Activated CD4-positive, alpha-beta T cell treated with anti-CD3 and anti-CD28 coated beads, Interleukin-2, amount 10 ng/mL, durations not matched to agents 7 days and 5 days (primary cell): ENCODE measurements at regions not wholly inside any gene's neighbourhood (a gene's known extent, or its start where the extent isn't known, plus 50 kb on each side); places are given as distances from the start of the nearest gene placed in this dataset.
A peak's percentile ranks its signal among the peaks of the same experiment; 100 is the strongest.
"Not testable (repeated sequence)": the region's sequence is repeated elsewhere in the genome, so short reads cannot be mapped to it uniquely, and the experiment has no call there.

Experiments used
- CTCF ChIA-PET: fragments of 350-600 bp; sonication (Branson Sonifier 250); formaldehyde crosslinking; loops from one replicate; lab custom pipeline; 2021; ENCODE audit warnings: antibody characterized with exemption; lab: Charles Lee
- POLR2A ChIA-PET: fragments of 350-600 bp; sonication (Branson Sonifier 250); formaldehyde crosslinking; loops from one replicate; lab custom pipeline; 2021; ENCODE audit warnings: antibody characterized with exemption; lab: Charles Lee
- DNase-seq: peaks from one replicate; pipeline ENCODE4 v3.0.0-alpha.2; 2020
- H3K27ac Mint-ChIP-seq: one replicate; pipeline ENCODE4 v1.8.0; 2021; ENCODE audit warnings: mild to moderate bottlenecking, moderate library complexity, mixed read lengths
- H3K27me3 Mint-ChIP-seq: one replicate; pipeline ENCODE4 v1.8.0; 2021; ENCODE audit warnings: mixed read lengths
- H3K36me3 Mint-ChIP-seq: one replicate; pipeline ENCODE4 v1.8.0; 2021; ENCODE audit warnings: low read depth, mixed read lengths
- H3K4me1 Mint-ChIP-seq: one replicate; pipeline ENCODE4 v1.8.0; 2021; ENCODE audit warnings: mixed read lengths
- H3K4me3 Mint-ChIP-seq: one replicate; pipeline ENCODE4 v1.8.0; 2021; ENCODE audit warnings: mild to moderate bottlenecking, moderate library complexity, mixed read lengths
- H3K9me3 Mint-ChIP-seq: one replicate; pipeline ENCODE4 v1.8.0; 2021; ENCODE audit warnings: mixed read lengths

DNA sequence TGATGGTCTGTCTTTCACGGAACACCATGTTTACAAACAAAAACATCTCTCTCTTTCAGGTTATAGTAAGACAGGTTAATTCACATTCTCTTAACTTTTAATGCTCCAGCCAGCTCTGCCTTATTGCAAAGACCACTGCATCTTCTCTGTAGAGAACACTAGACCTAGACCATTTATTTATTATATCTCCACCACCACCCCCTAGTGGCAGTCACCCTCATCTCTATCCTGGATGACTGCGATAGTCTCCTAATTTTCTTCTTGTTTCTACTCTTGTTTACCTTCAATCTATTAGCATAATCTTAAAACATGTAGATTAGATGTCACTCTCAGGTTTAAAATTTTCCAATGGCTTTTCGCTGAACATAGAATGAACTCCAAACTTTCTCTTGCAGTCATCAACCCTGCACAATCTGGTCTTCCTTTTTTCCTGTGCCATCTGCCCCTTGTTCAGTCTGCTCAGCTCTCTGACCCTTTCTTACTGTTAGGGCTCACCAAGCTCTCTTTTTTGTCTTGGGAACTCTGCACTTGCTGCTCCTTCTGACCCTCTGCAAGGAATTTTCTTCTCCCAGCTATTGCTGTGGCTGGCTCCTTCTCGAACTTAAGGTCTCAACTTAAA lies 155.6 kb downstream of the SQOR start:
- Mint-ChIP-seq H3K27ac (no peak overlapping the region), H3K27me3 (peaks cover 11% of the 10 kb centered on the region), H3K9me3 (no peaks in the 10 kb centered on the region), H3K36me3 (no peaks in the 10 kb centered on the region), H3K4me3 (no peak overlapping the region), H3K4me1 (no peaks in the 10 kb centered on the region)
- peak; percentile 22 for DNase-seq
- CTCF ChIA-PET, result no interaction called here
- POLR2A ChIA-PET, result no interaction called here

DNA sequence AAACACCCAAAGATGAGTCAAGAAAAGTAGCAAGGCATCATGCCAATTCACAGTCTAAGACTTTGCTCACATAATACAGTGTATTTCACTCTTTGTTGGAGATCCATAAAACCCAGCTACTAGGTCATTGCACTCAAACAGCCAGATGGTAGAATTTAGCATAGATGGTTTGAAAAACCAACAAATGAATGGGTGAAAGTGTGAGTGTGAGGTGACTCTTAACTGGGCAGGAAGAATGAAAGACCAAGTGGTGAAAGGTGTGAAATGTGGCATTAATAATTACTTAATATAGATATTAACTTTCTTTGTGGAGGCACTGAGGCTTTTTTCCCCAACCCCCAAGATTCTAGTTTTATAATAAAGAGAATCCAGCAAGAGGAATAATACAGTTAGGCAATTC lies 159.5 kb downstream of the SQOR start:
- Mint-ChIP-seq H3K4me3 (no peak overlapping the region), H3K27me3 (peaks cover 11% of the 10 kb centered on the region), H3K27ac (no peak overlapping the region), H3K9me3 (no peaks in the 10 kb centered on the region), H3K4me1 (no peaks in the 10 kb centered on the region), H3K36me3 (no peaks in the 10 kb centered on the region)
- no peak for DNase-seq
- ChIA-PET CTCF (no interaction called here), POLR2A (no interaction called here)

DNA sequence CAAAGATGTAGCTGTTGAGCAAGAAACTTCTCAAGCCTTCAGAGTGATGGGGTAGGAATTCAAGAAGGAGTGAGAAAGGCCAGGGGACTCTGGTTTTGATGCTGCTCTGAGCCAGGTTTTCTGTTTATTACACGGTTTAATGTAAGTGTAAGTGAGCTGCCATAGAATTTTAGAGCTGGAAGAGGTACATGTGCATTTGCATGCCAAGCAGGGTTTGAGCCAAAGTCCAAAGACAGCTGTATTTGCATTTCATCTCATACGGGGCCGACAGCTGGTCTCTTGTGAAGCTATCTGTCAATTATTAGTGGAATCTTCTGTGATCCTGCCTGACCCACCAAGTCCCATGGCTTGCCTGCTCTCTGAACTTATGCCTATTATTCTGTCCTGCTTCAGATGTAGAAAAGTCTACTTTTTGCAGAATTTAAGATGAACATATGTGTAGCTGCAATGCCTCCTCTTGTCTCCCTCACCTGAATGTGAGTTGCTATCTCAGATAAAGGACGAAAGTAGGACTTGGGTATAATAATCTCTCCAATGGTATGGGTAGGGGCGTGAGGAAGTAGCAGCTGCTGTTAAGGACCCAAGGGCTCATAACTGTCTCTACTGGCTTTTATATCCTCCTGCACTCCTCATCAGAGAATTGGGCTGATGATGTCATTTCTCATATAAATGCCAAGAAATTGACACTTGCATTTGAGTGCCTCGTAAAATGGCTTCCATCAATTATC lies 160.0 kb downstream of the SQOR start:
- Mint-ChIP-seq H3K36me3 (no peaks in the 10 kb centered on the region), H3K27ac (no peak overlapping the region), H3K4me3 (no peak overlapping the region), H3K27me3 (peaks cover 11% of the 10 kb centered on the region), H3K4me1 (no peaks in the 10 kb centered on the region), H3K9me3 (no peaks in the 10 kb centered on the region)
- ChIA-PET POLR2A (no interaction called here), CTCF (interaction anchor here (0.7 kb wide), 1 partner anchor 303 kb away, joined by 3 read pairs; no protein-coding TSS in a partner anchor)
- no peak for DNase-seq

DNA sequence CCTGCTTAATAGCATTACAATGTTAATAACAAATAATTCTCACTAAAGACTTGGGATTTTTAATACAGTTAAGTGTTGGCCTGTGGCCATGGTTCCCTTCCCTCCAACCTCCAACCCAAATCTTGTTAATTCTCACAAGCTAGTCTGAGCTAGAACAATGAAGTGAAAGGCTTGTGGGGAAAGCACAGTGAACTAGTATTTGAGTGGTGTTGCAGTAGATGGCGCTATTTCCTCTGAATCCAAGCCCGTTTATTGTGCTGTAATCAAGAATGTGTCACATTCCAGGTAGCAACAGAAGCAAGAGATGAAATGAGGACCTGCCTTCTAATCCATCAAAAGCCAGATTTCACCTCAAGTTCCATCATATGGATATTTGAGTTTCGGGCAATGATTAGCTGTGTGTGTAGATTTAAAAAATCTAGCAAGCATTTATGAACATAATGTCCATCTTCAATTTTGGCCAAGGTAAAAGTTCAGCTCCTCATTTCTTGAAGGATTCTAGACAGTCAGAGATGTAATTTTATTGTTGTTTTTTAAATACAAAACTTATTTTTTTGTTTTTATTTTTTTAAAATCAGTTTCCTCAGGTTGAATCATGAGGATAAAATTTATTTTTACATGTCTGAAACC lies 160.7 kb downstream of the SQOR start:
- Mint-ChIP-seq H3K36me3 (no peaks in the 10 kb centered on the region), H3K4me1 (no peaks in the 10 kb centered on the region), H3K27ac (no peak overlapping the region), H3K27me3 (peaks cover 11% of the 10 kb centered on the region), H3K4me3 (no peak overlapping the region), H3K9me3 (no peaks in the 10 kb centered on the region)
- POLR2A ChIA-PET, result no interaction called here
- DNase-seq, result peak; percentile 25
- CTCF ChIA-PET, result interaction anchor here (0.7 kb wide), 2 partner anchors 81 to 302 kb away, joined by 3 read pairs; no protein-coding TSS in a partner anchor

GRCh38 chr15:45796433-45796832 lies 161.6 kb downstream of the SQOR start:
- H3K9me3 Mint-ChIP-seq, result no peaks in the 10 kb centered on the region
- ChIA-PET CTCF (interaction anchor here (0.7 kb wide), 1 partner anchor 81 kb away, joined by 3 read pairs; no protein-coding TSS in a partner anchor), POLR2A (no interaction called here)
- H3K27ac Mint-ChIP-seq, result no peak overlapping the region
- H3K4me1 Mint-ChIP-seq, result no peaks in the 10 kb centered on the region
- peaks cover 11% of the 10 kb centered on the region for H3K27me3 Mint-ChIP-seq
- no peaks in the 10 kb centered on the region for H3K36me3 Mint-ChIP-seq
- no peak overlapping the region for H3K4me3 Mint-ChIP-seq
- DNase-seq, result no peak

GRCh38 chr15:45799508-45799907 lies 164.7 kb downstream of the SQOR start:
- POLR2A ChIA-PET, result no interaction called here
- peaks cover 2% of the 10 kb centered on the region for H3K27me3 Mint-ChIP-seq
- CTCF ChIA-PET, result no interaction called here
- DNase-seq, result no peak
- H3K36me3 Mint-ChIP-seq, result no peaks in the 10 kb centered on the region
- no peaks in the 10 kb centered on the region for H3K9me3 Mint-ChIP-seq
- no peaks in the 10 kb centered on the region for H3K4me1 Mint-ChIP-seq
- no peak overlapping the region for H3K27ac Mint-ChIP-seq
- H3K4me3 Mint-ChIP-seq, result no peak overlapping the region

DNA sequence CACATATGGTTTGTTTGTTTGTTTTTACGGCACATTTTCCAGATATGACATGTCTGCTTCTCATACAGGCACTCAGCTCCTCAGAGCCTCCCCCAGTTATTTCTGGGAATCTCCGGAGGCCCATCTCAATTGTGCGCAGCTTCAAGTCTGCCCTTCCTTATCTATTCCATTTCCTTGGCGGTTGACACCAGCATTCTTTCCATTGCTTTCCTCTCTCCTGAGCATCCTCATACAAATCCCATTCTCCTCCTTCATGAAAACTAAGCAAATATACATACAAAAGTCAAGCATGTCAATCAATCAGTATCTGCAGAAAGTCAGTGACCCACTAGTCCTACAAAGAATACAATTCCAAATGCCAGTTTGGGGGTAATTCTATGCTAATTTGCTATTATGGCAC lies 166.7 kb downstream of the SQOR start:
- no peak overlapping the region for H3K4me3 Mint-ChIP-seq
- DNase-seq, result no peak
- H3K36me3 Mint-ChIP-seq, result no peaks in the 10 kb centered on the region
- H3K9me3 Mint-ChIP-seq, result no peaks in the 10 kb centered on the region
- POLR2A ChIA-PET, result no interaction called here
- peaks cover 2% of the 10 kb centered on the region for H3K27me3 Mint-ChIP-seq
- CTCF ChIA-PET, result no interaction called here
- H3K27ac Mint-ChIP-seq, result no peak overlapping the region
- H3K4me1 Mint-ChIP-seq, result no peaks in the 10 kb centered on the region

DNA sequence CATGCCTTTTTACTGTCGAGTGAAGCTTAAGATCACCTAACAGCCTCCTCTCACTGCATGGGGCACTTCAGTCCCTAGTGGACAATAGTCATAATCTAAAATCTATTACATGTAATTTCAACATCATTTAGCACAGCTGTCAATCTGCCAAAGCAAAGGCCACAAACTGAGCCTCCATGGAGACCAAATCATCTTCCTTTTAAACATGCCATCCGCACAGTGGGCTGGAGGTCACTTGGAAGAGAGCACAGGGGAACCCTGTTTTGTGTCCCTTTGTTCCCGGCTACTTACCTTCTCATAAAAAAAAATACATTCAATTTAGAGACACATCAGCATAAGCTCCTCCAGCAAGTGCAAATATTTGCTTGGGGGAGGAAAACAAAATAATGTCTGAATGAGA lies 167.3 kb downstream of the SQOR start:
- POLR2A ChIA-PET, result no interaction called here
- CTCF ChIA-PET, result no interaction called here

DNA sequence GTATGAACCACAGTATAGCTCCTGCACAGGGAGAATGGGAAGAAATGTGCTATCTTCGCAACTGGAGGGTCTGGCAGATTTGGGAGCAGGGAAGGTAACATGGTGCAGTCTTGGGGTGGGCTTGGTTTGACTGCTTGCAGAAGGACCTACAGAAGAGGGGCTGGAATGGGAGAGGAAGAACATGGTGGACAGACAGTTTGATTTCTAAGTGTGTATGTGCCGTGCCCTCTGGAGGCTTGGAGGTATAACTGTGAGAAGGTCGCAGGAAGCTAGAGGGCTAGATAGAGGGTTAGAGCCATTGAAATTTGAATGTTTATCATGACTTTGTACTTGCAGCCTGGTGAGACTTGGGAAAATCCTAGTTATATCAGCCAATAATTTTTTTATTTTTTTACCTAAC lies 169.2 kb downstream of the SQOR start:
- H3K27me3 Mint-ChIP-seq, result peaks cover 2% of the 10 kb centered on the region
- DNase-seq, result no peak
- no peaks in the 10 kb centered on the region for H3K36me3 Mint-ChIP-seq
- no peaks in the 10 kb centered on the region for H3K9me3 Mint-ChIP-seq
- POLR2A ChIA-PET, result no interaction called here
- no peak overlapping the region for H3K4me3 Mint-ChIP-seq
- CTCF ChIA-PET, result no interaction called here
- H3K27ac Mint-ChIP-seq, result no peak overlapping the region
- no peaks in the 10 kb centered on the region for H3K4me1 Mint-ChIP-seq

More for the DNA sequence above, 167.3 kb downstream of the SQOR start:
- Mint-ChIP-seq H3K27me3 (peaks cover 2% of the 10 kb centered on the region), H3K4me1 (no peaks in the 10 kb centered on the region), H3K4me3 (no peak overlapping the region), H3K9me3 (no peaks in the 10 kb centered on the region), H3K27ac (no peak overlapping the region), H3K36me3 (no peaks in the 10 kb centered on the region)
- no peak for DNase-seq

GRCh38 chr15:45810201-45810600 lies 175.4 kb downstream of the SQOR start:
- Mint-ChIP-seq H3K27ac (no peak overlapping the region), H3K9me3 (peaks cover 4% of the 10 kb centered on the region), H3K4me3 (no peak overlapping the region), H3K36me3 (no peaks in the 10 kb centered on the region), H3K4me1 (no peaks in the 10 kb centered on the region), H3K27me3 (no peaks in the 10 kb centered on the region)
- ChIA-PET POLR2A (no interaction called here), CTCF (no interaction called here)
- no peak for DNase-seq

DNA sequence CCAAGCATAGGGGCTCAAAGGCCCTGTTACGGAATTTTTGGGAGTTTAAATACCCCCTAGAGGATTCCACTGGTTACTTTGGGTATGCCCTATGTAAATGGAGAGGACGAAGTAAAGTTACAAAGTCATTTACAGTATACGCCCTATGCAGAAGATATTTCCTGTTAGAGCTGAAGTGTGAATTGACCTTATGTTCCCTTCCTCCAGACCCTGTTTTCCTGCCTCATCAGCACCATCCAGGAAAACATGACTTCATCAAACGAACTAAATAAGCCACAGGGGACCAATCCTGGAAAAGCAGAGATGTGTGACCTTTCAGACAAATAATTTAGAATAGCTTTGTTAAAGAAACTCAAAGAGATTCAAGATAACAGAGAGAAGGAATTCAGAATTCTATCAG lies 177.4 kb downstream of the SQOR start:
- Mint-ChIP-seq H3K4me3 (no peak overlapping the region), H3K27me3 (no peaks in the 10 kb centered on the region), H3K36me3 (no peaks in the 10 kb centered on the region), H3K4me1 (no peaks in the 10 kb centered on the region), H3K27ac (no peak overlapping the region), H3K9me3 (peaks cover 10% of the 10 kb centered on the region)
- POLR2A ChIA-PET, result no interaction called here
- CTCF ChIA-PET, result no interaction called here
- no peak for DNase-seq

GRCh38 chr15:45817578-45817977 lies 182.7 kb downstream of the SQOR start:
- peaks cover 10% of the 10 kb centered on the region for H3K9me3 Mint-ChIP-seq
- DNase-seq, CTCF ChIA-PET, H3K4me3 Mint-ChIP-seq, POLR2A ChIA-PET, H3K27me3 Mint-ChIP-seq, H3K27ac Mint-ChIP-seq, H3K4me1 Mint-ChIP-seq, H3K36me3 Mint-ChIP-seq: not testable (repeated sequence)

DNA sequence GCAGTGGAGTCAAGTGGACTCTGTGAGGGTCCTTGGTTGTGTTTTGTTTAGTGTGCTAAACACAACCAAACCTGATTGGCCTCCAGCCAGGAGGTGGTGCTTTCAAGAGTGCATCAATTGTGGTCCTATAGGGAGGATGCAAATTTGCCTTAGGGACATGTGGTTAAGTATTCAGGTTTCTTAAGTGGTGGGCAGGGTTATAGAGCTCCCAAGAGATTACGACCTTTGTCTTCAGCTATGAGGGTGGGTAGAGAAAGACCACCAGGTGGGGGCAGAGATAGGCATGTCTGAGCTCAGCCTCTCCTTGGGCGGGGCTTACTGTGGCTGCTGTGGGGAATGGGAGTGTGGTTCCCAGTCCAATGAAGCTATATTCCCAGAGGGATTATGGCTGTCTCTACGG lies 186.6 kb downstream of the SQOR start:
- CTCF ChIA-PET, result no interaction called here
- POLR2A ChIA-PET, result no interaction called here

More for the DNA sequence above, 186.6 kb downstream of the SQOR start:
- H3K9me3 Mint-ChIP-seq, result peaks cover 2% of the 10 kb centered on the region
- H3K4me3 Mint-ChIP-seq, result no peak overlapping the region
- DNase-seq, result no peak
- H3K27me3 Mint-ChIP-seq, result no peaks in the 10 kb centered on the region
- no peak overlapping the region for H3K27ac Mint-ChIP-seq
- H3K4me1 Mint-ChIP-seq, result no peaks in the 10 kb centered on the region
- H3K36me3 Mint-ChIP-seq, result no peaks in the 10 kb centered on the region
